SJCRH30 (cell line): ENCODE measurements at regions not wholly inside any gene's neighbourhood (a gene's known extent, or its start where the extent isn't known, plus 50 kb on each side); places are given as distances from the start of the nearest gene placed in this dataset.

Experiments used
- DNase-seq, 2 experiments: peaks; one replicate each; pipeline ENCODE4 v3.0.0-alpha.2; 2015 to 2020
- H3K27ac ChIP-seq: fragments of 250-450 bp; sonication (Bioruptor Pico); 2 replicates; pipeline ENCODE4 v1.5.1; 2020; ENCODE audit warnings: mild to moderate bottlenecking, moderate library complexity
- H3K27me3 ChIP-seq: fragments of 250-450 bp; sonication (Bioruptor Pico); 2 replicates; pipeline ENCODE4 v1.5.1; 2020; ENCODE audit warnings: mild to moderate bottlenecking, moderate library complexity
- H3K36me3 ChIP-seq: fragments of 250-450 bp; sonication (Bioruptor Pico); 2 replicates; pipeline ENCODE4 v1.5.1; 2020; ENCODE audit warnings: mild to moderate bottlenecking, moderate library complexity
- H3K4me1 ChIP-seq: fragments of 250-450 bp; sonication (Bioruptor Pico); 2 replicates; pipeline ENCODE4 v1.5.1; 2020; ENCODE audit warnings: mild to moderate bottlenecking, moderate library complexity
- H3K4me3 ChIP-seq: fragments of 250-450 bp; sonication (Bioruptor Pico); 2 replicates; pipeline ENCODE4 v1.5.1; 2020; ENCODE audit warnings: mild to moderate bottlenecking, moderate library complexity
- H3K9me3 ChIP-seq: fragments of 250-450 bp; sonication (Bioruptor Pico); replicated peaks from 2 replicates; pipeline ENCODE4 v1.5.1; 2020; ENCODE audit warnings: mild to moderate bottlenecking, moderate library complexity

GRCh38 chr11:81459766-81460306 is 1273.8 kb downstream of the FAM181B start:
- H3K4me1 ChIP-seq: no peaks in the 10 kb centered on the region
- no peaks in the 10 kb centered on the region for H3K27me3 ChIP-seq
- no peaks in the 10 kb centered on the region for H3K36me3 ChIP-seq
- no peak for DNase-seq
- no peaks in the 10 kb centered on the region for H3K9me3 ChIP-seq
- H3K27ac ChIP-seq: no peak overlapping the region
- H3K4me3 ChIP-seq: no peak overlapping the region

GRCh38 chr11:81449588-81450156 is 1284.0 kb downstream of the FAM181B start:
- H3K36me3 ChIP-seq: no peaks in the 10 kb centered on the region
- no peaks in the 10 kb centered on the region for H3K27me3 ChIP-seq
- H3K4me3 ChIP-seq: no peak overlapping the region
- no peak overlapping the region for H3K27ac ChIP-seq
- no peaks in the 10 kb centered on the region for H3K4me1 ChIP-seq
- no peaks in the 10 kb centered on the region for H3K9me3 ChIP-seq
- DNase-seq: no peak

- H3K4me1 ChIP-seq: no peaks in the 10 kb centered on the region
- no peak overlapping the region for H3K27ac ChIP-seq
- DNase-seq: peak in 1 of 2 experiments; percentile 5
- no peaks in the 10 kb centered on the region for H3K36me3 ChIP-seq
- H3K27me3 ChIP-seq: no peaks in the 10 kb centered on the region
- no peak overlapping the region for H3K4me3 ChIP-seq
- H3K9me3 ChIP-seq: no peaks in the 10 kb centered on the region
Measured at GRCh38 chr11:81444297-81444696, 1289.4 kb downstream of the FAM181B start.

GRCh38 chr11:81432333-81432732 is 1301.3 kb downstream of the FAM181B start:
- no peak for DNase-seq
- no peak overlapping the region for H3K4me3 ChIP-seq
- H3K36me3 ChIP-seq: no peaks in the 10 kb centered on the region

GRCh38 chr11:81424822-81425221 is 1308.8 kb downstream of the FAM181B start:
- no peak for DNase-seq
- Histone ChIP-seq H3K27ac (no peak overlapping the region), H3K36me3 (no peaks in the 10 kb centered on the region), H3K9me3 (no peaks in the 10 kb centered on the region), H3K4me1 (no peaks in the 10 kb centered on the region), H3K27me3 (no peaks in the 10 kb centered on the region), H3K4me3 (no peak overlapping the region)

More at GRCh38 chr11:81432333-81432732, 1301.3 kb downstream of the FAM181B start:
- H3K4me1 ChIP-seq: no peaks in the 10 kb centered on the region
- no peaks in the 10 kb centered on the region for H3K9me3 ChIP-seq
- no peak overlapping the region for H3K27ac ChIP-seq
- no peaks in the 10 kb centered on the region for H3K27me3 ChIP-seq

- Histone ChIP-seq H3K36me3 (no peaks in the 10 kb centered on the region), H3K4me3 (no peak overlapping the region), H3K4me1 (no peaks in the 10 kb centered on the region), H3K9me3 (no peaks in the 10 kb centered on the region), H3K27me3 (no peaks in the 10 kb centered on the region), H3K27ac (no peak overlapping the region)
- no peak for DNase-seq
Measured at GRCh38 chr11:81422402-81422801, 1311.3 kb downstream of the FAM181B start.

- Histone ChIP-seq H3K27me3 (no peaks in the 10 kb centered on the region), H3K36me3 (no peaks in the 10 kb centered on the region), H3K27ac (no peak overlapping the region), H3K9me3 (no peaks in the 10 kb centered on the region), H3K4me3 (no peak overlapping the region), H3K4me1 (no peaks in the 10 kb centered on the region)
- DNase-seq: no peak
Measured at GRCh38 chr11:81421251-81421860, 1312.3 kb downstream of the FAM181B start.

- Histone ChIP-seq H3K9me3 (no peaks in the 10 kb centered on the region), H3K27ac (no peak overlapping the region), H3K36me3 (no peaks in the 10 kb centered on the region), H3K4me1 (no peaks in the 10 kb centered on the region), H3K27me3 (no peaks in the 10 kb centered on the region), H3K4me3 (no peak overlapping the region)
- DNase-seq: no peak
Measured at GRCh38 chr11:81420668-81421250, 1312.9 kb downstream of the FAM181B start.

- no peaks in the 10 kb centered on the region for H3K27me3 ChIP-seq
- H3K36me3 ChIP-seq: no peaks in the 10 kb centered on the region
- no peak for DNase-seq
- no peaks in the 10 kb centered on the region for H3K9me3 ChIP-seq
- H3K4me3 ChIP-seq: no peak overlapping the region
- H3K4me1 ChIP-seq: no peaks in the 10 kb centered on the region
- no peak overlapping the region for H3K27ac ChIP-seq
Measured at GRCh38 chr11:81397316-81397715, 1336.3 kb downstream of the FAM181B start.

- Histone ChIP-seq H3K27ac (no peak overlapping the region), H3K27me3 (no peaks in the 10 kb centered on the region), H3K4me1 (no peaks in the 10 kb centered on the region), H3K36me3 (no peaks in the 10 kb centered on the region), H3K9me3 (no peaks in the 10 kb centered on the region), H3K4me3 (no peak overlapping the region)
- DNase-seq: no peak
Measured at GRCh38 chr11:81394311-81394710, 1339.4 kb downstream of the FAM181B start.

GRCh38 chr11:81388326-81388725 is 1345.3 kb downstream of the FAM181B start:
- H3K27ac ChIP-seq: no peak overlapping the region
- no peaks in the 10 kb centered on the region for H3K27me3 ChIP-seq
- no peak for DNase-seq

GRCh38 chr11:81380395-81380794 is 1353.3 kb downstream of the FAM181B start:
- Histone ChIP-seq H3K27ac (no peak overlapping the region), H3K4me1 (no peaks in the 10 kb centered on the region), H3K36me3 (no peaks in the 10 kb centered on the region), H3K4me3 (no peak overlapping the region), H3K27me3 (no peaks in the 10 kb centered on the region), H3K9me3 (no peaks in the 10 kb centered on the region)
- no peak for DNase-seq

More at GRCh38 chr11:81388326-81388725, 1345.3 kb downstream of the FAM181B start:
- H3K36me3 ChIP-seq: no peaks in the 10 kb centered on the region
- H3K9me3 ChIP-seq: no peaks in the 10 kb centered on the region
- H3K4me1 ChIP-seq: no peaks in the 10 kb centered on the region
- H3K4me3 ChIP-seq: no peak overlapping the region

GRCh38 chr11:81377418-81377817 is 1356.2 kb downstream of the FAM181B start:
- Histone ChIP-seq H3K4me1 (no peaks in the 10 kb centered on the region), H3K36me3 (no peaks in the 10 kb centered on the region), H3K27ac (no peak overlapping the region), H3K27me3 (no peaks in the 10 kb centered on the region), H3K4me3 (no peak overlapping the region), H3K9me3 (no peaks in the 10 kb centered on the region)
- no peak for DNase-seq

- Histone ChIP-seq H3K4me1 (no peaks in the 10 kb centered on the region), H3K27ac (no peak overlapping the region), H3K4me3 (no peak overlapping the region), H3K9me3 (no peaks in the 10 kb centered on the region), H3K27me3 (no peaks in the 10 kb centered on the region), H3K36me3 (no peaks in the 10 kb centered on the region)
- DNase-seq: no peak
Measured at GRCh38 chr11:81373986-81374385, 1359.7 kb downstream of the FAM181B start.

- no peak overlapping the region for H3K4me3 ChIP-seq
- H3K4me1 ChIP-seq: no peaks in the 10 kb centered on the region
- DNase-seq: no peak
- H3K9me3 ChIP-seq: no peaks in the 10 kb centered on the region
- no peaks in the 10 kb centered on the region for H3K36me3 ChIP-seq
- no peak overlapping the region for H3K27ac ChIP-seq
- no peaks in the 10 kb centered on the region for H3K27me3 ChIP-seq
Measured at GRCh38 chr11:81368192-81368591, 1365.5 kb downstream of the FAM181B start.
